Hepatocyte (in vitro differentiated cells): ENCODE measurements at regions not wholly inside any gene's neighbourhood (a gene's known extent, or its start where the extent isn't known, plus 50 kb on each side); places are given as distances from the start of the nearest gene placed in this dataset.

ENCODE experiments used
- DNase-seq: peaks from one replicate; pipeline ENCODE4 v3.0.0-alpha.2; 2016; ENCODE audit warnings: low spot score
- H2AFZ ChIP-seq: fragments of 200-600 bp; sonication (generic); 2 replicates; pipeline ENCODE4 v1.6.0; 2016; ENCODE audit warnings: antibody characterized with exemption, mild to moderate bottlenecking
- H3K27ac ChIP-seq: fragments of 200-600 bp; sonication (generic); 2 replicates; pipeline ENCODE4 v1.5.1; 2016; ENCODE audit warnings: mild to moderate bottlenecking
- H3K27me3 ChIP-seq: fragments of 200-600 bp; sonication (generic); 2 replicates; pipeline ENCODE4 v1.6.1; 2016
- H3K36me3 ChIP-seq: fragments of 200-600 bp; sonication (generic); replicated peaks from 2 replicates; pipeline ENCODE4 v1.5.1; 2016; ENCODE audit warnings: low read depth; ENCODE audit not compliant: insufficient read depth
- H3K4me1 ChIP-seq: fragments of 200-600 bp; sonication (generic); 2 replicates; pipeline ENCODE4 v1.5.1; 2016; ENCODE audit warnings: mild to moderate bottlenecking, moderate library complexity; ENCODE audit not compliant: insufficient read depth
- H3K4me2 ChIP-seq: fragments of 200-600 bp; sonication (generic); 2 replicates; pipeline ENCODE4 v1.6.0; 2016
- H3K4me3 ChIP-seq: fragments of 200-600 bp; sonication (generic); 2 replicates; pipeline ENCODE4 v1.5.1; 2016; ENCODE audit warnings: mild to moderate bottlenecking
- H3K79me2 ChIP-seq: fragments of 200-600 bp; sonication (generic); 2 replicates; pipeline ENCODE4 v1.6.0; 2017; ENCODE audit warnings: mild to moderate bottlenecking
- H3K9me2 ChIP-seq: fragments of 200-600 bp; sonication (generic); replicated peaks from 2 replicates; pipeline ENCODE4 v1.6.0; 2017; ENCODE audit warnings: mild to moderate bottlenecking; ENCODE audit not compliant: insufficient read depth
- H3K9me3 ChIP-seq: fragments of 200-600 bp; sonication (generic); 2 replicates; pipeline ENCODE4 v1.5.1; 2016; ENCODE audit warnings: low read depth, mild to moderate bottlenecking
- H4K20me1 ChIP-seq: fragments of 200-600 bp; sonication (generic); 2 replicates; pipeline ENCODE4 v1.6.0; 2016; ENCODE audit warnings: mild to moderate bottlenecking; ENCODE audit not compliant: insufficient read depth, poor library complexity, severe bottlenecking
- CTCF ChIP-seq: fragments of 200-600 bp; sonication (generic); IDR thresholded peaks from 2 replicates; pipeline ENCODE4 v1.5.1; 2016; ENCODE audit warnings: antibody characterized with exemption, mild to moderate bottlenecking; ENCODE audit not compliant: poor library complexity
- EZH2 ChIP-seq: fragments of 200-600 bp; sonication (generic); IDR thresholded peaks from 2 replicates; pipeline ENCODE4 v1.6.1; 2016; ENCODE audit warnings: antibody characterized with exemption, mild to moderate bottlenecking, borderline replicate concordance
- EZH2phosphoT487 ChIP-seq: fragments of 200-600 bp; sonication (generic); IDR thresholded peaks from one replicate; pipeline ENCODE4 v1.6.1; 2018; ENCODE audit warnings: antibody characterized with exemption, mild to moderate bottlenecking, low read depth, moderate library complexity; ENCODE audit not compliant: unreplicated experiment, severe bottlenecking
- WGBS: methylation state at CpG from one replicate; pipeline ENCODE4 v1.1.6; 2016; ENCODE audit warnings: low lambda C conversion rate; ENCODE audit errors: missing lambda C conversion rate; 5-methylcytosine and 5-hydroxymethylcytosine counted together

- no peaks in the 10 kb centered on the region for H3K79me2 ChIP-seq
- no peaks in the 10 kb centered on the region for H3K27me3 ChIP-seq
- H2AFZ ChIP-seq, result no peak overlapping the region
- H3K36me3 ChIP-seq, result no peaks in the 10 kb centered on the region
- H3K9me2 ChIP-seq, result no peaks in the 10 kb centered on the region
- no peaks in the 10 kb centered on the region for H3K9me3 ChIP-seq
- WGBS, result 86% methylated on average over 3 of the region's 3 CpGs
- no peak for DNase-seq
- no peak overlapping the region for H3K4me2 ChIP-seq
- no peak overlapping the region for H3K27ac ChIP-seq
- no peaks in the 10 kb centered on the region for H3K4me1 ChIP-seq
- no peak overlapping the region for H3K4me3 ChIP-seq
- H4K20me1 ChIP-seq, result no peaks in the 10 kb centered on the region
- TF ChIP-seq EZH2phosphoT487, result no peak
- no peak for TF ChIP-seq CTCF
- no peak for TF ChIP-seq EZH2
Measured at GRCh38 chr2:16268301-16269000, 328.1 kb downstream of the MYCN start.

- H2AFZ ChIP-seq, result no peak overlapping the region
- H3K79me2 ChIP-seq, result no peaks in the 10 kb centered on the region
- no peak overlapping the region for H3K4me2 ChIP-seq
- H3K27ac ChIP-seq, result no peak overlapping the region
- H4K20me1 ChIP-seq, result no peaks in the 10 kb centered on the region
- H3K4me1 ChIP-seq, result no peaks in the 10 kb centered on the region
- H3K4me3 ChIP-seq, result no peak overlapping the region
- no peak for TF ChIP-seq EZH2
- no peak for TF ChIP-seq EZH2phosphoT487
- no peak for TF ChIP-seq CTCF
- WGBS, result 94% methylated on average over 11 of the region's 11 CpGs
- H3K9me3 ChIP-seq, result no peaks in the 10 kb centered on the region
- no peaks in the 10 kb centered on the region for H3K36me3 ChIP-seq
- no peaks in the 10 kb centered on the region for H3K9me2 ChIP-seq
- H3K27me3 ChIP-seq, result no peaks in the 10 kb centered on the region
- DNase-seq, result no peak
Measured at GRCh38 chr2:16266571-16266970, 326.2 kb downstream of the MYCN start.

GRCh38 chr2:16264931-16265540 lies 324.7 kb downstream of the MYCN start:
- 92% methylated on average over 4 of the region's 4 CpGs for WGBS
- no peaks in the 10 kb centered on the region for H3K27me3 ChIP-seq
- DNase-seq, result no peak

More at GRCh38 chr2:16264931-16265540, 324.7 kb downstream of the MYCN start:
- no peaks in the 10 kb centered on the region for H3K79me2 ChIP-seq
- TF ChIP-seq CTCF, result no peak
- TF ChIP-seq EZH2phosphoT487, result no peak
- no peak for TF ChIP-seq EZH2
- no peaks in the 10 kb centered on the region for H3K9me2 ChIP-seq
- no peaks in the 10 kb centered on the region for H3K36me3 ChIP-seq
- no peaks in the 10 kb centered on the region for H3K9me3 ChIP-seq
- no peak overlapping the region for H3K27ac ChIP-seq
- H3K4me1 ChIP-seq, result no peaks in the 10 kb centered on the region
- H4K20me1 ChIP-seq, result no peaks in the 10 kb centered on the region
- no peak overlapping the region for H3K4me2 ChIP-seq
- H3K4me3 ChIP-seq, result no peak overlapping the region
- no peak overlapping the region for H2AFZ ChIP-seq
